ENCODE measurements at regions not wholly inside any gene's neighbourhood (a gene's known extent, or its start where the extent isn't known, plus 50 kb on each side); places are given as distances from the start of the nearest gene placed in this dataset.

GRCh38 chr9:108185613-108186012, 670.2 kb downstream of the ACTL7B start:
- no peaks in the 10 kb centered on the region for H3F3A ChIP-seq (ENCODE audit: control insufficient read depth, insufficient read depth)
- no peaks in the 10 kb centered on the region for H3K36me3 ChIP-seq (ENCODE audit: control insufficient read depth, low read length)
- H4K20me1 ChIP-seq (ENCODE audit: control insufficient read depth, insufficient read depth, low read depth, low read length) = no peaks in the 10 kb centered on the region
- no peaks in the 10 kb centered on the region for H3K9me3 ChIP-seq (ENCODE audit: control insufficient read depth, insufficient read depth, low read length)
- no peaks in the 10 kb centered on the region for H3K27me3 ChIP-seq (ENCODE audit: control insufficient read depth, low read length)
- no peaks in the 10 kb centered on the region for H3K79me2 ChIP-seq (ENCODE audit: control insufficient read depth, low read length)
- no peak overlapping the region for H3K27ac ChIP-seq (ENCODE audit: low read depth, low read length)
- no peaks in the 10 kb centered on the region for H3K9me2 ChIP-seq (replicated peaks; ENCODE audit: control insufficient read depth, low read length)
- H3K4me2 ChIP-seq (ENCODE audit: low read length) = no peak overlapping the region
- TF ChIP-seq EZH2phosphoT487 (IDR thresholded peaks at IDR 0.05; ENCODE audit: borderline replicate concordance, low read length) = no peak
- TF ChIP-seq, protein P1, sequence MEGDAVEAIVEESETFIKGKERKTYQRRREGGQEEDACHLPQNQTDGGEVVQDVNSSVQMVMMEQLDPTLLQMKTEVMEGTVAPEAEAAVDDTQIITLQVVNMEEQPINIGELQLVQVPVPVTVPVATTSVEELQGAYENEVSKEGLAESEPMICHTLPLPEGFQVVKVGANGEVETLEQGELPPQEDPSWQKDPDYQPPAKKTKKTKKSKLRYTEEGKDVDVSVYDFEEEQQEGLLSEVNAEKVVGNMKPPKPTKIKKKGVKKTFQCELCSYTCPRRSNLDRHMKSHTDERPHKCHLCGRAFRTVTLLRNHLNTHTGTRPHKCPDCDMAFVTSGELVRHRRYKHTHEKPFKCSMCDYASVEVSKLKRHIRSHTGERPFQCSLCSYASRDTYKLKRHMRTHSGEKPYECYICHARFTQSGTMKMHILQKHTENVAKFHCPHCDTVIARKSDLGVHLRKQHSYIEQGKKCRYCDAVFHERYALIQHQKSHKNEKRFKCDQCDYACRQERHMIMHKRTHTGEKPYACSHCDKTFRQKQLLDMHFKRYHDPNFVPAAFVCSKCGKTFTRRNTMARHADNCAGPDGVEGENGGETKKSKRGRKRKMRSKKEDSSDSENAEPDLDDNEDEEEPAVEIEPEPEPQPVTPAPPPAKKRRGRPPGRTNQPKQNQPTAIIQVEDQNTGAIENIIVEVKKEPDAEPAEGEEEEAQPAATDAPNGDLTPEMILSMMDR (IDR thresholded peaks at IDR 0.05; ENCODE audit: low read depth, low read length, poor library complexity, severe bottlenecking) = no peak
- no peak overlapping the region for H3K4me3 ChIP-seq (ENCODE audit: low read length)
- no peaks in the 10 kb centered on the region for H3K4me1 ChIP-seq (ENCODE audit: control insufficient read depth, low read length)

- TF ChIP-seq, protein P1 (IDR thresholded peaks at IDR 0.05; ENCODE audit: low read depth, low read length, poor library complexity, severe bottlenecking) = no peak
- TF ChIP-seq EZH2phosphoT487 (IDR thresholded peaks at IDR 0.05; ENCODE audit: borderline replicate concordance, low read length) = no peak
- Histone ChIP-seq H3K9me3 (ENCODE audit: control insufficient read depth, insufficient read depth, low read length) (no peaks in the 10 kb centered on the region), H4K20me1 (ENCODE audit: control insufficient read depth, insufficient read depth, low read depth, low read length) (no peaks in the 10 kb centered on the region), H3K36me3 (ENCODE audit: control insufficient read depth, low read length) (no peaks in the 10 kb centered on the region), H3K4me2 (ENCODE audit: low read length) (no peak overlapping the region), H3F3A (ENCODE audit: control insufficient read depth, insufficient read depth) (no peaks in the 10 kb centered on the region), H3K27me3 (ENCODE audit: control insufficient read depth, low read length) (no peaks in the 10 kb centered on the region), H3K4me3 (ENCODE audit: low read length) (no peak overlapping the region), H3K79me2 (ENCODE audit: control insufficient read depth, low read length) (no peaks in the 10 kb centered on the region), H3K4me1 (ENCODE audit: control insufficient read depth, low read length) (no peaks in the 10 kb centered on the region), H3K9me2 (replicated peaks; ENCODE audit: control insufficient read depth, low read length) (no peaks in the 10 kb centered on the region), H3K27ac (ENCODE audit: low read depth, low read length) (no peak overlapping the region)
These were observed 670.8 kb downstream of the ACTL7B start for GRCh38 chr9:108184941-108185340.

DNA sequence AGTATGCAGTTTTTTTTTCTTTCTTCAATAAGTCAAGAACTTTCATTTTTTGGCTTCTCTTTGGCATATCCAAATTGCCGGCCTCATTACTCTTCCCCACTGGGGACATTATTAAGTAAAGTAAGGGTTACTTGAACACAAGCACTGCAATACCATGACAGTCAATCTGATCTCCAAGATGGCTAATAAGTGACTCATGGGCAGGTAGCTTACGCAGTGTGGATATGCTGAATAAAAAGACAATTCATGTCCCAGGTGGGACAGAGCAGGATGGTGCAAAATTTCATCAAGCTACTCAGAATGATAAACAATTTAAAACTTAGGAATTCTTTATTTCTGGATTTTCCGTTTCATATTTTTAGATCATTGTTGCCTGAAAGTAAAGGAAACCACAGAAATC, 671.8 kb downstream of the ACTL7B start:
- Histone ChIP-seq H3K27ac (ENCODE audit: low read depth, low read length) (no peak overlapping the region), H3K4me3 (ENCODE audit: low read length) (no peak overlapping the region), H3K4me1 (ENCODE audit: control insufficient read depth, low read length) (no peaks in the 10 kb centered on the region), H3K36me3 (ENCODE audit: control insufficient read depth, low read length) (no peaks in the 10 kb centered on the region), H3K79me2 (ENCODE audit: control insufficient read depth, low read length) (no peaks in the 10 kb centered on the region), H3K4me2 (ENCODE audit: low read length) (no peak overlapping the region), H4K20me1 (ENCODE audit: control insufficient read depth, insufficient read depth, low read depth, low read length) (no peaks in the 10 kb centered on the region), H3K9me3 (ENCODE audit: control insufficient read depth, insufficient read depth, low read length) (no peaks in the 10 kb centered on the region), H3F3A (ENCODE audit: control insufficient read depth, insufficient read depth) (no peaks in the 10 kb centered on the region), H3K9me2 (replicated peaks; ENCODE audit: control insufficient read depth, low read length) (no peaks in the 10 kb centered on the region), H3K27me3 (ENCODE audit: control insufficient read depth, low read length) (no peaks in the 10 kb centered on the region)
- TF ChIP-seq EZH2phosphoT487 (IDR thresholded peaks at IDR 0.05; ENCODE audit: borderline replicate concordance, low read length) = no peak
- TF ChIP-seq, protein P1 (IDR thresholded peaks at IDR 0.05; ENCODE audit: low read depth, low read length, poor library complexity, severe bottlenecking) = no peak

DNA sequence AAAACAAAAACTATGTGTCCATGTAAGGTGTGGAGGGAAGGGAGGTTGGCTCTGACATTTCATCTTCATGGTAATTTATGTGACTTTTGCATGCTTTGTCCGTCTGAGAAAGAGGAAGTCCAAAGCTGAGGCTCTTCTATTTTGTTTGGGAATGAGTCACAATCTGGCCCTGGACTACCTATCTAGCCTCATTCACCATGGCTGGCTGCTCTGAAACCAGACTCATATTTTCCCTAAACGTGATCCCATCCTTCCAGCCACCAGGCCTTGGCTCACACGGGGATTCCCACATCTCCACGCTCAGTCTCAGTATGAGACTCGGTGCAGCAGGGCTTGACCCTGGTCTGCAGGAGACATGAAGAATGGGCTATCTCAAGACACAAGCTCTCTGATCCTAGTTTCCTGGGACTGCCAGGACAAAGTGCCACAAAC, 672.8 kb downstream of the ACTL7B start:
- no peaks in the 10 kb centered on the region for H3K9me2 ChIP-seq (replicated peaks; ENCODE audit: control insufficient read depth, low read length)
- TF ChIP-seq EZH2phosphoT487 (IDR thresholded peaks at IDR 0.05; ENCODE audit: borderline replicate concordance, low read length) = no peak
- TF ChIP-seq, protein P1 (IDR thresholded peaks at IDR 0.05; ENCODE audit: low read depth, low read length, poor library complexity, severe bottlenecking) = no peak
- no peaks in the 10 kb centered on the region for H3F3A ChIP-seq (ENCODE audit: control insufficient read depth, insufficient read depth)
- H3K4me2 ChIP-seq (ENCODE audit: low read length) = no peak overlapping the region
- no peaks in the 10 kb centered on the region for H3K4me1 ChIP-seq (ENCODE audit: control insufficient read depth, low read length)
- no peaks in the 10 kb centered on the region for H3K27me3 ChIP-seq (ENCODE audit: control insufficient read depth, low read length)
- H4K20me1 ChIP-seq (ENCODE audit: control insufficient read depth, insufficient read depth, low read depth, low read length) = no peaks in the 10 kb centered on the region
- H3K9me3 ChIP-seq (ENCODE audit: control insufficient read depth, insufficient read depth, low read length) = no peaks in the 10 kb centered on the region
- H3K27ac ChIP-seq (ENCODE audit: low read depth, low read length) = no peak overlapping the region
- no peaks in the 10 kb centered on the region for H3K36me3 ChIP-seq (ENCODE audit: control insufficient read depth, low read length)
- no peak overlapping the region for H3K4me3 ChIP-seq (ENCODE audit: low read length)
- H3K79me2 ChIP-seq (ENCODE audit: control insufficient read depth, low read length) = no peaks in the 10 kb centered on the region
